ENCODE measurements at regions not wholly inside any gene's neighbourhood (a gene's known extent, or its start where the extent isn't known, plus 50 kb on each side); places are given as distances from the start of the nearest gene placed in this dataset.

DNA sequence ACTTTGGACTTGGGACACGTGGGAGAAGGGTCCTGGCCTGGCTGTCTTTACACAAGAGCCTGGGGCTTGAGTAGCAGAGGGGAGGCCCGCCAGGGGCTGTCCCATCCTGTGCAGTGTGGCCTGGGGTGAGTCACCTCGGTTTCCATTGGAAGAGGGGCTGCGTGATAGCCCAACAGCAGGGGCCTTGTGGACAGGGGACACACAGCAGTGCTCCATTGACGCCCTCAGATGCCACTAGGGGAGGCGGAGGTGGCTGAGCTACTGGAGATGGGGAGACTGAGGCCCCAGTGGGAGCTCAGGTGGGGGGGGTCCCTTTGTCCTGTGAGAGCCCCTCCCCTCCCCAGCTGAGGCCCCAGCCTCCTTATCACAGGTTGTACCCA lies 50.0 kb upstream of the RNU6ATAC start:
- no peak overlapping the region for H3K4me2 ChIP-seq (ENCODE audit: control insufficient read depth, extremely low read depth, insufficient read depth, low read depth, low read length)

DNA sequence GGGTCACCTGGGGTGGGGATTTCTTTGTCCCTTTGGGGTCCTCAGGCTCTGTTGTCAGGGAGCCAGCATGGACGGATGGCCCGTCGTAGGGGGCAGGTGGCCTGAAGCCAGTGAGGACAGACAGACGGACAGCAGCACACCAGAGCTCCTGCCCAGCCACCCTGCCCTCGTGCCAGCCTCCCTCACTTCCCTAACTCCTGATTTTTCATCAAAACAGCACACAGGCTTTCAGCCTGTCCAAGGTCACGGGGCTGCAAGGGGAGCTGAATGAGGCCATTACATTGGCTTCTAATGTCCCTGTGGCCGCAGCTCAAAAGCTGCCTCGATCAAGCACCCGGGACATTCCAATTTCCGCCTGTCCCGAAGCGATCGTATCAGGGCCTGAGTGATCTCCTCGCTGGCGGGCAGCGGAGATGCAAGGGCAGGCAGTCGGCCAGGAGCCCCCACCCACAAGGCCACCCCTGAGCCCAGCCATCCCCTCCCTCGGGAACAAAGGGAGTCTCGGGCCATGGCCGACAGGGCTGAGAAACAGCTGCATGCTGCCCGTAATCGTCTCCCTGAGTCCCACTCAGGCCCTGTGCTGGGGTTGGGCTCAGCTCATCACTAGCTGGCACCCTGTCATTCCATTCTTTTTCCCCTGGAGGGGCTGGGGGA lies 50.5 kb upstream of the RNU6ATAC start:
- Histone ChIP-seq H3K27me3 (ENCODE audit: control insufficient read depth, extremely low read depth, insufficient read depth, low read length) (peaks cover 4% of the 10 kb centered on the region), H3K9me1 (ENCODE audit: control insufficient read depth, extremely low read depth, insufficient read depth, low read length) (no peaks in the 10 kb centered on the region), H3K4me1 (ENCODE audit: control insufficient read depth, extremely low read depth, insufficient read depth, low read length) (no peaks in the 10 kb centered on the region), H2AFZ (ENCODE audit: control insufficient read depth, low read length) (no peak overlapping the region), H3K9me3 (ENCODE audit: control insufficient read depth, low read depth, low read length) (peaks cover 4% of the 10 kb centered on the region), H3K4me2 (ENCODE audit: control insufficient read depth, extremely low read depth, insufficient read depth, low read depth, low read length) (no peak overlapping the region), H3K4me3 (ENCODE audit: control insufficient read depth in 2 of 3, extremely low read depth in 1 of 3, insufficient read depth in 2 of 3, low read depth in 1 of 3, low read length in 3 of 3) (no peak overlapping the region), H3K36me3 (ENCODE audit: control insufficient read depth in 2 of 2, extremely low read depth in 1 of 2, insufficient read depth in 2 of 2, low read length in 2 of 2) (no peaks in the 10 kb centered on the region), H4K20me1 (ENCODE audit: control insufficient read depth, extremely low read depth, insufficient read depth, low read length) (no peaks in the 10 kb centered on the region), H3K9ac (ENCODE audit: control insufficient read depth, extremely low read depth, insufficient read depth, low read length) (no peak overlapping the region), H3K27ac (ENCODE audit: control insufficient read depth, insufficient read depth, low read length) (no peak overlapping the region), H3K79me2 (ENCODE audit: control insufficient read depth, insufficient read depth, low read length) (no peaks in the 10 kb centered on the region)
- no peak for DNase-seq (ENCODE audit: low read depth, low spot score)
- dilution Hi-C loops (cut with MboI; ENCODE audit: extremely low pct_ligation_motif_present, low sequenced_read_pairs) = no loop called here
- FAIRE-seq = no peak
- no peak for TF ChIP-seq EZH2 (IDR thresholded peaks at IDR 0.05; ENCODE audit: low read length)
- TF ChIP-seq, protein P1, sequence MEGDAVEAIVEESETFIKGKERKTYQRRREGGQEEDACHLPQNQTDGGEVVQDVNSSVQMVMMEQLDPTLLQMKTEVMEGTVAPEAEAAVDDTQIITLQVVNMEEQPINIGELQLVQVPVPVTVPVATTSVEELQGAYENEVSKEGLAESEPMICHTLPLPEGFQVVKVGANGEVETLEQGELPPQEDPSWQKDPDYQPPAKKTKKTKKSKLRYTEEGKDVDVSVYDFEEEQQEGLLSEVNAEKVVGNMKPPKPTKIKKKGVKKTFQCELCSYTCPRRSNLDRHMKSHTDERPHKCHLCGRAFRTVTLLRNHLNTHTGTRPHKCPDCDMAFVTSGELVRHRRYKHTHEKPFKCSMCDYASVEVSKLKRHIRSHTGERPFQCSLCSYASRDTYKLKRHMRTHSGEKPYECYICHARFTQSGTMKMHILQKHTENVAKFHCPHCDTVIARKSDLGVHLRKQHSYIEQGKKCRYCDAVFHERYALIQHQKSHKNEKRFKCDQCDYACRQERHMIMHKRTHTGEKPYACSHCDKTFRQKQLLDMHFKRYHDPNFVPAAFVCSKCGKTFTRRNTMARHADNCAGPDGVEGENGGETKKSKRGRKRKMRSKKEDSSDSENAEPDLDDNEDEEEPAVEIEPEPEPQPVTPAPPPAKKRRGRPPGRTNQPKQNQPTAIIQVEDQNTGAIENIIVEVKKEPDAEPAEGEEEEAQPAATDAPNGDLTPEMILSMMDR (optimal IDR thresholded peaks at IDR 0.05 in 1 of 3, IDR thresholded peaks at IDR 0.05 in 1 of 3, conservative IDR thresholded peaks at IDR 0.05 in 1 of 3; ENCODE audit: extremely low read depth in 1 of 3, insufficient read depth in 2 of 3, low read length in 3 of 3) = no peak

More for the DNA sequence above, 50.0 kb upstream of the RNU6ATAC start:
- TF ChIP-seq, protein P1 (optimal IDR thresholded peaks at IDR 0.05 in 1 of 3, IDR thresholded peaks at IDR 0.05 in 1 of 3, conservative IDR thresholded peaks at IDR 0.05 in 1 of 3; ENCODE audit: extremely low read depth in 1 of 3, insufficient read depth in 2 of 3, low read length in 3 of 3) = no peak
- no peak for TF ChIP-seq EZH2 (IDR thresholded peaks at IDR 0.05; ENCODE audit: low read length)
- no peak overlapping the region for H3K27ac ChIP-seq (ENCODE audit: control insufficient read depth, insufficient read depth, low read length)
- H2AFZ ChIP-seq (ENCODE audit: control insufficient read depth, low read length) = no peak overlapping the region
- no peak overlapping the region for H3K9ac ChIP-seq (ENCODE audit: control insufficient read depth, extremely low read depth, insufficient read depth, low read length)
- DNase-seq (ENCODE audit: low read depth, low spot score) = no peak
- H3K9me1 ChIP-seq (ENCODE audit: control insufficient read depth, extremely low read depth, insufficient read depth, low read length) = no peaks in the 10 kb centered on the region
- H3K36me3 ChIP-seq (ENCODE audit: control insufficient read depth in 2 of 2, extremely low read depth in 1 of 2, insufficient read depth in 2 of 2, low read length in 2 of 2) = no peaks in the 10 kb centered on the region
- no peaks in the 10 kb centered on the region for H3K79me2 ChIP-seq (ENCODE audit: control insufficient read depth, insufficient read depth, low read length)
- dilution Hi-C loops (cut with MboI; ENCODE audit: extremely low pct_ligation_motif_present, low sequenced_read_pairs) = no loop called here
- peaks cover 4% of the 10 kb centered on the region for H3K9me3 ChIP-seq (ENCODE audit: control insufficient read depth, low read depth, low read length)
- no peak overlapping the region for H3K4me3 ChIP-seq (ENCODE audit: control insufficient read depth in 2 of 3, extremely low read depth in 1 of 3, insufficient read depth in 2 of 3, low read depth in 1 of 3, low read length in 3 of 3)
- H3K27me3 ChIP-seq (ENCODE audit: control insufficient read depth, extremely low read depth, insufficient read depth, low read length) = peaks cover 4% of the 10 kb centered on the region
- H3K4me1 ChIP-seq (ENCODE audit: control insufficient read depth, extremely low read depth, insufficient read depth, low read length) = no peaks in the 10 kb centered on the region
- no peak for FAIRE-seq
- no peaks in the 10 kb centered on the region for H4K20me1 ChIP-seq (ENCODE audit: control insufficient read depth, extremely low read depth, insufficient read depth, low read length)

Data from keratinocyte (primary cell).